Vagina (tissue), 2 donors: ENCODE measurements at regions not wholly inside any gene's neighbourhood (a gene's known extent, or its start where the extent isn't known, plus 50 kb on each side); places are given as distances from the start of the nearest gene placed in this dataset.

Experiments used
- DNase-seq, 2 donors: peaks; one replicate each; pipeline ENCODE4 v3.0.0-alpha.2; 2017; ENCODE audit errors: extremely low spot score in 2 of 2
- H3K27ac ChIP-seq: fragments of 200-600 bp; sonication (generic); one replicate; pipeline ENCODE4 v1.5.1; 2019
- H3K27me3 ChIP-seq: fragments of 200-600 bp; sonication (generic); one replicate; pipeline ENCODE4 v1.5.1; 2019
- H3K36me3 ChIP-seq, 2 donors: fragments of 200-600 bp; sonication (generic); one replicate each; pipeline ENCODE4 v1.5.1; 2017 to 2019
- H3K4me1 ChIP-seq: fragments of 200-600 bp; sonication (generic); one replicate; pipeline ENCODE4 v1.5.1; 2019
- H3K4me3 ChIP-seq, 2 donors: fragments of 200-600 bp; sonication (generic); 1 replicate in 1 of 2; 2 replicates in 1 of 2; pipeline ENCODE4 v1.5.1; 2016 to 2019
- H3K9me3 ChIP-seq: fragments of 200-600 bp; sonication (generic); one replicate; pipeline ENCODE4 v1.5.1; 2019
- POLR2A ChIP-seq, 2 donors: fragments of 450-650 bp; IDR thresholded peaks; one replicate each; pipeline ENCODE4 v1.6.1; 2017; ENCODE audit warnings: antibody characterized with exemption in 2 of 2, mild to moderate bottlenecking in 2 of 2, moderate library complexity in 2 of 2
- POLR2AphosphoS5 ChIP-seq, 2 donors: sonication (generic); formaldehyde crosslinking; IDR thresholded peaks; one replicate each; pipeline ENCODE4 v1.9.0; 2017; ENCODE audit warnings: antibody characterized with exemption in 2 of 2, mild to moderate bottlenecking in 2 of 2, low read depth in 1 of 2; ENCODE audit not compliant: insufficient read depth in 1 of 2
- intact Hi-C: fragments of 100-400 bp; cut with DNase I; formaldehyde crosslinking; loops from one replicate; pipeline ENCODE4 v1.15.1; 2023
- TF ChIP-seq, protein P1 (sequence below), 3 experiments: fragments of 450-650 bp in 2 of 3; fragments of 200-600 bp in 1 of 3; sonication (generic) in 1 of 3; IDR thresholded peaks; one replicate each; pipeline ENCODE4 v1.5.1; 2017 to 2019; ENCODE audit warnings: antibody characterized with exemption in 3 of 3, mild to moderate bottlenecking in 2 of 3, moderate library complexity in 2 of 3

DNA sequence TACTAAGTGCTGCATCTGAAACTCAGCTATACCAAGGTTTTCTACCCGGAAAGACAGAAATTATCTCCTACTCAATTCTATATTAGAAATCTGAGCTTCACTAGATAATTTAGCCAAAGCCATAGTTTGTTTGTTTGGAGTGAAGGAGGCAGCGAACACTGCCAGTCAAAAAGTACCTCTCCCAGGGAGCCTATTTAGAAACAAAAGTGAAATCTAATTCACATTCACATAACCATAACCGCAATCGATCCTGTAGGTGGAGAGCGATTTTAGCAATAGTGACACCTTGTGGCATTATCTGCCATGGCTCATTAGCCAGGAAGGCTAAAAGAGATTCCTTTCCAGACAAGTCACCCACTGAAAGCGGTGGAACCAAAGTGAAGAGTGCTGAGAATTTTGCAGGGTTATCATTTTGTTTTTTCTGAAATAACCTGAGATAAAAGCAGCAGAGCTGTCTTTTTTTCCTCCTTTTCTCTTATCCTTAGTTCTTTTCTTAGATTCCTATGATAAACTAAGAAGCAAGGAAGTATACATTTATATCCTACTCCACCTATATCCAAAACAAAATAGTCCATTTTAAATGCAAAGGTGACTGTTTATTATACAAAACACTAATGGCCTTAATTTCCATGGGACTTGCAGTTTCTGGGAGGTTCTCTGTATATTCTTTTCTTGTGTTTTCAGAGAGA is 83.7 kb upstream of the BET1 start:
- no peak overlapping the region for H3K27ac ChIP-seq
- H3K9me3 ChIP-seq = no peaks in the 10 kb centered on the region
- DNase-seq = no peak
- TF ChIP-seq, protein P1, sequence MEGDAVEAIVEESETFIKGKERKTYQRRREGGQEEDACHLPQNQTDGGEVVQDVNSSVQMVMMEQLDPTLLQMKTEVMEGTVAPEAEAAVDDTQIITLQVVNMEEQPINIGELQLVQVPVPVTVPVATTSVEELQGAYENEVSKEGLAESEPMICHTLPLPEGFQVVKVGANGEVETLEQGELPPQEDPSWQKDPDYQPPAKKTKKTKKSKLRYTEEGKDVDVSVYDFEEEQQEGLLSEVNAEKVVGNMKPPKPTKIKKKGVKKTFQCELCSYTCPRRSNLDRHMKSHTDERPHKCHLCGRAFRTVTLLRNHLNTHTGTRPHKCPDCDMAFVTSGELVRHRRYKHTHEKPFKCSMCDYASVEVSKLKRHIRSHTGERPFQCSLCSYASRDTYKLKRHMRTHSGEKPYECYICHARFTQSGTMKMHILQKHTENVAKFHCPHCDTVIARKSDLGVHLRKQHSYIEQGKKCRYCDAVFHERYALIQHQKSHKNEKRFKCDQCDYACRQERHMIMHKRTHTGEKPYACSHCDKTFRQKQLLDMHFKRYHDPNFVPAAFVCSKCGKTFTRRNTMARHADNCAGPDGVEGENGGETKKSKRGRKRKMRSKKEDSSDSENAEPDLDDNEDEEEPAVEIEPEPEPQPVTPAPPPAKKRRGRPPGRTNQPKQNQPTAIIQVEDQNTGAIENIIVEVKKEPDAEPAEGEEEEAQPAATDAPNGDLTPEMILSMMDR (IDR thresholded peaks at IDR 0.05) = peak; percentile 17 to 64 (median 59)
- TF ChIP-seq POLR2A (IDR thresholded peaks at IDR 0.05) (no peak), POLR2AphosphoS5 (IDR thresholded peaks at IDR 0.05; ENCODE audit: insufficient read depth in 1 of 2, low read depth in 1 of 2) (no peak)
- H3K27me3 ChIP-seq = no peaks in the 10 kb centered on the region
- H3K36me3 ChIP-seq = no peaks in the 10 kb centered on the region
- H3K4me1 ChIP-seq = no peaks in the 10 kb centered on the region
- intact Hi-C loops = no loop called here
- H3K4me3 ChIP-seq = no peak overlapping the region

DNA sequence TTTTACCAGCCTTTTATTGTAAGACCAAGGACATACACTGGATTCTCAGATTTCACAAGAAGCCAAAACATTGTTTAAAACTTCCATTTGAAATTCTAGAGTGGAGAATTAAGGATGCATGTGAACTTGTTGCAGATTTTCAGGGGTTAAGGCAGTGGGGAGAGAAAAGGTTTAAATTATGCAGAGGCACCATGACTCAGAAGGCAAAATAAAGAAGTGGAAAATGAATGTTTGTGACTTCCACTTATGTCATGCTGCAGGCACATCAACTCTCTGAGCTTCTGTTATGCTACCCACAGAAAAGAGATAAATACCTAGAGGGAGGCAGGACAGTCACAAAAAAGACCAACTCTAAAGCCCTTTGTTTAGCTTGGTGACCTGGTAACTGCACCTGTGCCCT is 84.4 kb upstream of the BET1 start:
- no peaks in the 10 kb centered on the region for H3K27me3 ChIP-seq
- H3K36me3 ChIP-seq = no peaks in the 10 kb centered on the region
- H3K9me3 ChIP-seq = no peaks in the 10 kb centered on the region
- no peak overlapping the region for H3K27ac ChIP-seq
- H3K4me1 ChIP-seq = no peaks in the 10 kb centered on the region
- no peak for TF ChIP-seq POLR2A (IDR thresholded peaks at IDR 0.05)
- TF ChIP-seq POLR2AphosphoS5 (IDR thresholded peaks at IDR 0.05; ENCODE audit: insufficient read depth in 1 of 2, low read depth in 1 of 2) = no peak
- TF ChIP-seq, protein P1 (IDR thresholded peaks at IDR 0.05) = no peak
- H3K4me3 ChIP-seq = no peak overlapping the region
- intact Hi-C loops = no loop called here
- no peak for DNase-seq

DNA sequence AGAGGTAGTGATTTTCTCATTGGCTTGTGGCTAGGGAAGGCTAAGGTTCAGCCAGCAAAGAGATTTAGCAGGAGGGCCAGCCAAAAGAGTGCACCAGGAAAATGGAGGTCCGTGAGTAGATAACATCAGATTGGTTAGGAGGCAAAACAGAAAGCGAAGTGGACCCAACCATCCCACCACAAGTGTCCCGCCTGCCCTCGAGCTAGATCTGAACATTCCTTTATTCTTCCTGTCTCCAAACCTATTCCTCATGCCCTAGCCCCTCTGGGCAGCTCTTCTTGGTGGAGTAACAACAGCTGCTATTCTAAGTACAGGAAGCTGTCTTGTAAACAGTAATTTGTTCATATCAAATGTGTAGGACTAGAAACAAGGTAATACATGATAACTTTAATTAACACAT is 85.7 kb upstream of the BET1 start:
- H3K36me3 ChIP-seq = no peaks in the 10 kb centered on the region
- no peaks in the 10 kb centered on the region for H3K27me3 ChIP-seq
- no peaks in the 10 kb centered on the region for H3K4me1 ChIP-seq
- TF ChIP-seq POLR2AphosphoS5 (IDR thresholded peaks at IDR 0.05; ENCODE audit: insufficient read depth in 1 of 2, low read depth in 1 of 2) (no peak), POLR2A (IDR thresholded peaks at IDR 0.05) (no peak)
- TF ChIP-seq, protein P1 (IDR thresholded peaks at IDR 0.05) = no peak
- no peaks in the 10 kb centered on the region for H3K9me3 ChIP-seq
- no peak for DNase-seq
- intact Hi-C loops = no loop called here
- no peak overlapping the region for H3K4me3 ChIP-seq
- H3K27ac ChIP-seq = no peak overlapping the region

DNA sequence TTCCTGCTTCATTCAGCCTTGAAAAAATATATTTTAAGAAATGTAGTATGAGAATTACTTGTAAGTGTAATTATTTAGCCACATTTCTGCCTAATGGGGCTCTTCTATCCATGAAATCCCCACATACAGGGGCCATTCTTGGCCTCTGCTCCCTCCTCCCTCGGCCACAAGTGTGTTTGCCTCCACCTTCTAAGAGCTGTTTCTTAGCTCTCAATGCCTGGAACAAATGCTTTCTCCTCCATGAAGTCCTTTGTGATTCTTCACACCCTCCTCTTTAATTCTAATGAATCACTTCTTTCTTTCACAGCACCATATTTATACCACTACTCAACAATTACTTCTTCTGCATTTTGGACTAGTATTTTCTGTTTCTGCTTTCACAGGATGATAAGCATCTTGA is 88.8 kb upstream of the BET1 start:
- no peak overlapping the region for H3K4me3 ChIP-seq

DNA sequence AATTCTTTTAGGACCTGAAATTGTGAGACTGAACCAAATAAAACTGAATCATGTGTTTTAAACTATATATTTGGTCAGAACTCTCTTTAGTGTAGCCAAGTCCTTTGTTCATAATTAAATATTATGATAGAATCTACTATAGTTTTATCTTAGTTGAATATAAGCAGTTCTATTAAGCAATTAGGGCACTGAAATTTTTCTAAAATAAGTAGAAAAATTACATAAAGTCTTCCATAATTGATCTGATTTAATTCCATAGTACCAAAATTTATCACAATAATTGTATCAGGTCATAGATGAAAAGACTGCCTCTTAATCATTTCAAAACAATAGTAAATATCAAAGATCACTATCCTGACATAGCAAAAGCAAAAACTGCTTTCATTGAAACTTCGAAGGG is 90.1 kb upstream of the BET1 start:
- intact Hi-C loops = no loop called here
- TF ChIP-seq POLR2A (IDR thresholded peaks at IDR 0.05) (no peak), POLR2AphosphoS5 (IDR thresholded peaks at IDR 0.05; ENCODE audit: insufficient read depth in 1 of 2, low read depth in 1 of 2) (no peak)
- TF ChIP-seq, protein P1 (IDR thresholded peaks at IDR 0.05) = no peak
- no peak for DNase-seq
- H3K9me3 ChIP-seq = no peaks in the 10 kb centered on the region
- no peaks in the 10 kb centered on the region for H3K4me1 ChIP-seq
- no peaks in the 10 kb centered on the region for H3K27me3 ChIP-seq
- H3K4me3 ChIP-seq = no peak overlapping the region
- H3K27ac ChIP-seq = no peak overlapping the region
- H3K36me3 ChIP-seq = no peaks in the 10 kb centered on the region

More for the DNA sequence above, 88.8 kb upstream of the BET1 start:
- no peak for DNase-seq
- intact Hi-C loops = no loop called here
- Histone ChIP-seq H3K27me3 (no peaks in the 10 kb centered on the region), H3K36me3 (no peaks in the 10 kb centered on the region), H3K9me3 (no peaks in the 10 kb centered on the region), H3K4me1 (no peaks in the 10 kb centered on the region), H3K27ac (no peak overlapping the region)
- no peak for TF ChIP-seq POLR2AphosphoS5 (IDR thresholded peaks at IDR 0.05; ENCODE audit: insufficient read depth in 1 of 2, low read depth in 1 of 2)
- no peak for TF ChIP-seq POLR2A (IDR thresholded peaks at IDR 0.05)
- TF ChIP-seq, protein P1 (IDR thresholded peaks at IDR 0.05) = no peak
